Endothelial cell of umbilical vein (primary cell): ENCODE measurements at regions not wholly inside any gene's neighbourhood (a gene's known extent, or its start where the extent isn't known, plus 50 kb on each side); places are given as distances from the start of the nearest gene placed in this dataset.

Experiments
- EZH2 ChIP-seq: IDR thresholded peaks from 2 replicates; pipeline ENCODE4 v1.6.1; 2012; ENCODE audit warnings: borderline replicate concordance, low read depth, mild to moderate bottlenecking, moderate library complexity, low read length, inconsistent platforms; ENCODE audit not compliant: severe bottlenecking
- GATA2 ChIP-seq: IDR thresholded peaks from 2 replicates; pipeline ENCODE4 v1.7.0; 2011; ENCODE audit warnings: low read depth, mild to moderate bottlenecking, moderate library complexity, mixed read lengths, low read length; ENCODE audit not compliant: insufficient read length, insufficient read depth
- JUN ChIP-seq: IDR thresholded peaks from 2 replicates; pipeline ENCODE4 v1.6.1; 2011; ENCODE audit warnings: borderline replicate concordance, low read depth; ENCODE audit not compliant: insufficient read length, insufficient read depth
- MAX ChIP-seq: IDR thresholded peaks from 2 replicates; pipeline ENCODE4 v1.6.1; 2011; ENCODE audit not compliant: insufficient read depth, insufficient read length
- MYC ChIP-seq: IDR thresholded peaks from one replicate; pipeline ENCODE4 v1.6.1; 2011; ENCODE audit warnings: mild to moderate bottlenecking, low read depth, low read length
- POLR2A ChIP-seq: IDR thresholded peaks from 2 replicates; pipeline ENCODE4 v1.6.1; 2012; ENCODE audit warnings: low read depth, mild to moderate bottlenecking, control low read depth, low read length
- POLR2AphosphoS5 ChIP-seq: IDR thresholded peaks from 2 replicates; pipeline ENCODE4 v1.6.1; 2012; ENCODE audit warnings: low read depth, mild to moderate bottlenecking, control low read depth, low read length, moderate library complexity; ENCODE audit not compliant: insufficient read depth
- TF ChIP-seq, protein P1 (sequence below), 2 donors: IDR thresholded peaks; 1 replicate in 1 of 2; 2 replicates in 1 of 2; pipeline ENCODE4 v1.5.1; 2011; ENCODE audit warnings: low read length in 2 of 2, mild to moderate bottlenecking in 2 of 2, moderate library complexity in 2 of 2, control low read depth in 1 of 2, inconsistent platforms in 1 of 2, low read depth in 1 of 2; ENCODE audit not compliant: insufficient read depth in 1 of 2; ENCODE audit errors: extremely low read depth in 1 of 2

- TF ChIP-seq, protein P1, sequence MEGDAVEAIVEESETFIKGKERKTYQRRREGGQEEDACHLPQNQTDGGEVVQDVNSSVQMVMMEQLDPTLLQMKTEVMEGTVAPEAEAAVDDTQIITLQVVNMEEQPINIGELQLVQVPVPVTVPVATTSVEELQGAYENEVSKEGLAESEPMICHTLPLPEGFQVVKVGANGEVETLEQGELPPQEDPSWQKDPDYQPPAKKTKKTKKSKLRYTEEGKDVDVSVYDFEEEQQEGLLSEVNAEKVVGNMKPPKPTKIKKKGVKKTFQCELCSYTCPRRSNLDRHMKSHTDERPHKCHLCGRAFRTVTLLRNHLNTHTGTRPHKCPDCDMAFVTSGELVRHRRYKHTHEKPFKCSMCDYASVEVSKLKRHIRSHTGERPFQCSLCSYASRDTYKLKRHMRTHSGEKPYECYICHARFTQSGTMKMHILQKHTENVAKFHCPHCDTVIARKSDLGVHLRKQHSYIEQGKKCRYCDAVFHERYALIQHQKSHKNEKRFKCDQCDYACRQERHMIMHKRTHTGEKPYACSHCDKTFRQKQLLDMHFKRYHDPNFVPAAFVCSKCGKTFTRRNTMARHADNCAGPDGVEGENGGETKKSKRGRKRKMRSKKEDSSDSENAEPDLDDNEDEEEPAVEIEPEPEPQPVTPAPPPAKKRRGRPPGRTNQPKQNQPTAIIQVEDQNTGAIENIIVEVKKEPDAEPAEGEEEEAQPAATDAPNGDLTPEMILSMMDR (IDR thresholded peaks at IDR 0.05; ENCODE audit: extremely low read depth in 1 of 2, insufficient read depth in 1 of 2, low read depth in 1 of 2, low read length in 2 of 2): no peak
- TF ChIP-seq POLR2AphosphoS5 (no peak), MYC (no peak), EZH2 (no peak), POLR2A (no peak), MAX (no peak), GATA2 (no peak), JUN (no peak)
Observed at GRCh38 chr4:182082910-182083309, 160.3 kb upstream of the TENM3 start.
